ENCODE measurements at regions not wholly inside any gene's neighbourhood (a gene's known extent, or its start where the extent isn't known, plus 50 kb on each side); places are given as distances from the start of the nearest gene placed in this dataset.

DNA sequence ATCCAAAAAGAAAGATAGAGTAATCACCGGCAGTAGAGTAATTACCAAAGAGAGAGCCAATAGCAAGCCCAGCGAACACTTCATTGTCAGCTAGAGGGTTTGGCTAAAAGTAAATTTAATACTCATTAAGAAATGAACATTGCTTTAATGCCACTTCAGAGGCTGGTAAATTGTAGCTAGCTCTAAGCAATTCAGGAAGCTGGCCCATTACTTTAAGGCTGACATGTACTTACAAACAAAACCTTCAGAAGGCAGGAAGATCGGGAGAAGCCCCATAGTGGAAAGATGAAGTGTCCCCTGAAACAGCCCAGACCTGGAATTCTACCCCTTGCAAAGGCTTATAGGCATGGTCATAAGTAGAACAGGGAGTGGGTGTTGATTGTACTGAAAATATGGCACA is 396.6 kb upstream of the ID4 start:
- Histone ChIP-seq H3F3A (ENCODE audit: control insufficient read depth, insufficient read depth) (no peaks in the 10 kb centered on the region), H3K4me1 (ENCODE audit: control insufficient read depth, low read length) (0 out of 2 replicates have a peak, but pooled peaks cover 4% of the 10 kb centered on the region), H3K9me2 (replicated peaks; ENCODE audit: control insufficient read depth, low read length) (no peaks in the 10 kb centered on the region), H4K20me1 (ENCODE audit: control insufficient read depth, insufficient read depth, low read depth, low read length) (no peaks in the 10 kb centered on the region), H3K9me3 (ENCODE audit: control insufficient read depth, insufficient read depth, low read length) (no peaks in the 10 kb centered on the region), H3K4me2 (ENCODE audit: low read length) (no peak overlapping the region), H3K79me2 (ENCODE audit: control insufficient read depth, low read length) (no peaks in the 10 kb centered on the region), H3K4me3 (ENCODE audit: low read length) (no peak overlapping the region), H3K27me3 (ENCODE audit: control insufficient read depth, low read length) (no peaks in the 10 kb centered on the region), H3K36me3 (ENCODE audit: control insufficient read depth, low read length) (no peaks in the 10 kb centered on the region), H3K27ac (ENCODE audit: low read depth, low read length) (no peak overlapping the region)
- TF ChIP-seq, protein P1, sequence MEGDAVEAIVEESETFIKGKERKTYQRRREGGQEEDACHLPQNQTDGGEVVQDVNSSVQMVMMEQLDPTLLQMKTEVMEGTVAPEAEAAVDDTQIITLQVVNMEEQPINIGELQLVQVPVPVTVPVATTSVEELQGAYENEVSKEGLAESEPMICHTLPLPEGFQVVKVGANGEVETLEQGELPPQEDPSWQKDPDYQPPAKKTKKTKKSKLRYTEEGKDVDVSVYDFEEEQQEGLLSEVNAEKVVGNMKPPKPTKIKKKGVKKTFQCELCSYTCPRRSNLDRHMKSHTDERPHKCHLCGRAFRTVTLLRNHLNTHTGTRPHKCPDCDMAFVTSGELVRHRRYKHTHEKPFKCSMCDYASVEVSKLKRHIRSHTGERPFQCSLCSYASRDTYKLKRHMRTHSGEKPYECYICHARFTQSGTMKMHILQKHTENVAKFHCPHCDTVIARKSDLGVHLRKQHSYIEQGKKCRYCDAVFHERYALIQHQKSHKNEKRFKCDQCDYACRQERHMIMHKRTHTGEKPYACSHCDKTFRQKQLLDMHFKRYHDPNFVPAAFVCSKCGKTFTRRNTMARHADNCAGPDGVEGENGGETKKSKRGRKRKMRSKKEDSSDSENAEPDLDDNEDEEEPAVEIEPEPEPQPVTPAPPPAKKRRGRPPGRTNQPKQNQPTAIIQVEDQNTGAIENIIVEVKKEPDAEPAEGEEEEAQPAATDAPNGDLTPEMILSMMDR (IDR thresholded peaks at IDR 0.05; ENCODE audit: low read depth, low read length, poor library complexity, severe bottlenecking), result no peak
- TF ChIP-seq EZH2phosphoT487 (IDR thresholded peaks at IDR 0.05; ENCODE audit: borderline replicate concordance, low read length), result no peak

DNA sequence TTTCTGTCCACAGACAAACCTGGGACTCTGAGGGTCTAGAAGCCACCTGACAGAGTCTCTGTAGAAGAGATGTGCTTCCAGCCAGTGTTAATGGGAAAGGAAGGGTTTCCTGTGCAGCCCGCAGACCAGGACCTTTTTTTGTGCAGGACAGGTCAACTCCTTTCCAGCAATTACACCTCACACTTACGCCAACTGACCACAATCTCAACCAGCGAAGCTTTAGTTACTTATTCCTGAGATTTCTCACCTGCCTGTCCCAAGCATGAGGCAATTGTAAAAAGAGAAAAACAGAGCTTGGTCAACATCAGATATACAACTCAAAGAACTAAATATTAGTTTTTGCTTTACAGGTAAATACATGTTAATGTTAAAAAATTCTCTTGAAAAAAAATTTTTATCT is 393.8 kb upstream of the ID4 start:
- H3K36me3 ChIP-seq (ENCODE audit: control insufficient read depth, low read length), result no peaks in the 10 kb centered on the region
- no peak overlapping the region for H3K4me3 ChIP-seq (ENCODE audit: low read length)
- H3K4me2 ChIP-seq (ENCODE audit: low read length), result no peak overlapping the region
- H3K9me3 ChIP-seq (ENCODE audit: control insufficient read depth, insufficient read depth, low read length), result no peaks in the 10 kb centered on the region
- H3K4me1 ChIP-seq (ENCODE audit: control insufficient read depth, low read length), result 0 out of 2 replicates have a peak, but pooled peaks cover 4% of the 10 kb centered on the region
- no peaks in the 10 kb centered on the region for H3F3A ChIP-seq (ENCODE audit: control insufficient read depth, insufficient read depth)
- no peaks in the 10 kb centered on the region for H3K79me2 ChIP-seq (ENCODE audit: control insufficient read depth, low read length)
- H3K9me2 ChIP-seq (replicated peaks; ENCODE audit: control insufficient read depth, low read length), result no peaks in the 10 kb centered on the region
- H3K27ac ChIP-seq (ENCODE audit: low read depth, low read length), result no peak overlapping the region
- no peaks in the 10 kb centered on the region for H4K20me1 ChIP-seq (ENCODE audit: control insufficient read depth, insufficient read depth, low read depth, low read length)
- no peak for TF ChIP-seq EZH2phosphoT487 (IDR thresholded peaks at IDR 0.05; ENCODE audit: borderline replicate concordance, low read length)
- TF ChIP-seq, protein P1 (IDR thresholded peaks at IDR 0.05; ENCODE audit: low read depth, low read length, poor library complexity, severe bottlenecking), result no peak
- H3K27me3 ChIP-seq (ENCODE audit: control insufficient read depth, low read length), result no peaks in the 10 kb centered on the region

DNA sequence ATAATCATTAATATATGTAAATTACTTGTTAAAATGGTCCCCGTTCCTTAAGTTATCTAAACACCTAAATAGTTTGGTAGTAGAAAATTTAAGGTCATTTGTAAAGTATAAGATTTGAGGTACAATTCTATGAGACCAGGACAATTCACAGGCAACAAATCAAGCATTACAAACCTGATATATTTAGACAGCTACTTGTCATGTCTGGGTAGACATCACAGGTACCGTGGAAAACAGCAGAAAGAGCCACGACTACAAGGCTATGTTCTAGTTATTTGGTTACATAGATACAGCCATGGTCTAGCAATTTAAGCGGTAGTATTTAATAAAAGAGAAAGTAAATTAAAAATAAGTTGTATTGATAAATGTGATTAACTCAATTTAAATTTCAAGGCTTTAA is 393.1 kb upstream of the ID4 start:
- no peak overlapping the region for H3K27ac ChIP-seq (ENCODE audit: low read depth, low read length)
- no peak overlapping the region for H3K4me2 ChIP-seq (ENCODE audit: low read length)
- no peaks in the 10 kb centered on the region for H3K9me3 ChIP-seq (ENCODE audit: control insufficient read depth, insufficient read depth, low read length)
- TF ChIP-seq, protein P1 (IDR thresholded peaks at IDR 0.05; ENCODE audit: low read depth, low read length, poor library complexity, severe bottlenecking), result no peak
- TF ChIP-seq EZH2phosphoT487 (IDR thresholded peaks at IDR 0.05; ENCODE audit: borderline replicate concordance, low read length), result no peak
- H4K20me1 ChIP-seq (ENCODE audit: control insufficient read depth, insufficient read depth, low read depth, low read length), result no peaks in the 10 kb centered on the region
- no peaks in the 10 kb centered on the region for H3K27me3 ChIP-seq (ENCODE audit: control insufficient read depth, low read length)
- no peaks in the 10 kb centered on the region for H3K36me3 ChIP-seq (ENCODE audit: control insufficient read depth, low read length)
- H3K9me2 ChIP-seq (replicated peaks; ENCODE audit: control insufficient read depth, low read length), result no peaks in the 10 kb centered on the region
- H3F3A ChIP-seq (ENCODE audit: control insufficient read depth, insufficient read depth), result no peaks in the 10 kb centered on the region
- H3K79me2 ChIP-seq (ENCODE audit: control insufficient read depth, low read length), result no peaks in the 10 kb centered on the region
- no peak overlapping the region for H3K4me3 ChIP-seq (ENCODE audit: low read length)
- H3K4me1 ChIP-seq (ENCODE audit: control insufficient read depth, low read length), result 0 out of 2 replicates have a peak, but pooled peaks cover 4% of the 10 kb centered on the region
